Rectal smooth muscle tissue (tissue), 1 donor: ENCODE measurements at regions not wholly inside any gene's neighbourhood (a gene's known extent, or its start where the extent isn't known, plus 50 kb on each side); places are given as distances from the start of the nearest gene placed in this dataset.

Experiments used
- H3K27ac ChIP-seq: one replicate; pipeline ENCODE4 v1.7.0; 2013; ENCODE audit warnings: low read depth, low read length, inconsistent platforms
- H3K27me3 ChIP-seq: one replicate; pipeline ENCODE4 v1.7.0; 2013; ENCODE audit warnings: low read length; ENCODE audit not compliant: control insufficient read depth, insufficient read depth
- H3K36me3 ChIP-seq: one replicate; pipeline ENCODE4 v1.7.0; 2013; ENCODE audit warnings: low read length; ENCODE audit not compliant: control insufficient read depth, insufficient read depth
- H3K4me1 ChIP-seq: one replicate; pipeline ENCODE4 v1.7.0; 2013; ENCODE audit warnings: low read length; ENCODE audit not compliant: control insufficient read depth, insufficient read depth
- H3K4me3 ChIP-seq: one replicate; pipeline ENCODE4 v1.7.0; 2013; ENCODE audit warnings: low read length
- H3K9ac ChIP-seq: one replicate; pipeline ENCODE4 v1.7.0; 2013; ENCODE audit warnings: low read length

DNA sequence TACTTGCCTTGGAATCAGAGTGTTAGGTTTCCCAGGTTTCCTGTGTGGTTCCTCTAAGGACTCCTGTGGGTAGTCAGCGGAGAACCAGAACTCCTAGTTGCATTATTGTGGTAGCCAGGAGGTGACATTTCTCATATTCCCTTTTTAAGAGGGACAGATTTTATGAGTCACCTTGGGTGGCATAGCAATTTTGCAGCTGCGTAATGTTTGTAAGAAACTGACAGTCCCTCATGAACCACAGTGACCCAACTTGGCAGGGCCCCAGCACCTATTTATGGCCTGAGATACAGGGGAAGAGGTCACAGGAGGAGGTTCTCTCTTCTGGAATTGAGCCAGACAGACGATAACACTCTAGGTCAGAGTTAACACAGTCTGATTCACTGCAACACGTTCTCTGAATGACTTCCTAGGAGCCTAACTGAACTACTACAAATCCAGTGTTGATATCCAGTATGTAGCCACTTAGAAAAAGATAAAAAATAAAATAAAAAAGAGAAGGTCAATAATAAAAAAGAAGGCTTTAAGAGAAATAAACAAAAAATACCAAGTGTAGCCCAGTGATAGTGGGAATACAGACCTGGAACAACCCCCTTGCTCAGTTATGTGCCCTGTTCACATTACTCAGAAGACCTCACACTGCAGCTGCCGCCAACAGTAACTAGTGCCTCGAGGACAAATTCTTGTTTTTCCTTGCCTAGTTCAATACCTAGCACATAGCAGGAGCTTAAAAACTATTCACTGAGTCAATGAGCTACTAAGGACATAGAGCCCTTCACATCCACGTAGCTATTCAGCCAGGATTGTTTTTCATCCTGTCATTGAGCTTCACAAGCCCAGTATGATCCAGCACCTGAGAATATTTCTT is 50.7 kb upstream of the VLDLR start:
- Histone ChIP-seq H3K27ac (no peak overlapping the region), H3K4me1 (peaks cover 2% of the 10 kb centered on the region), H3K9ac (no peak overlapping the region)

More for the DNA sequence above, 50.7 kb upstream of the VLDLR start:
- Histone ChIP-seq H3K36me3 (no peaks in the 10 kb centered on the region), H3K4me3 (peak overlapping the region; percentile 18), H3K27me3 (no peaks in the 10 kb centered on the region)
